SH-SY5Y (cell line): ENCODE measurements at regions not wholly inside any gene's neighbourhood (a gene's known extent, or its start where the extent isn't known, plus 50 kb on each side); places are given as distances from the start of the nearest gene placed in this dataset.

Source experiments
- GATA2 ChIP-seq: IDR thresholded peaks from 2 replicates; pipeline ENCODE4 v1.6.1; 2011; ENCODE audit warnings: mild to moderate bottlenecking, low read depth, low read length
- GATA3 ChIP-seq: IDR thresholded peaks from 2 replicates; pipeline ENCODE4 v1.6.1; 2011; ENCODE audit warnings: low read depth, mild to moderate bottlenecking, low read length, moderate library complexity

GRCh38 chr1:115411371-115412063 lies 73.5 kb upstream of the NGF start:
- TF ChIP-seq GATA2 (no peak), GATA3 (no peak)
